Pulmonary artery endothelial cell (primary cell): ENCODE measurements at regions not wholly inside any gene's neighbourhood (a gene's known extent, or its start where the extent isn't known, plus 50 kb on each side); places are given as distances from the start of the nearest gene placed in this dataset.

ENCODE experiments used
- DNase-seq: peaks from one replicate; pipeline ENCODE4 v3.0.0-alpha.2; 2011; ENCODE audit warnings: low read depth, low spot score

DNA sequence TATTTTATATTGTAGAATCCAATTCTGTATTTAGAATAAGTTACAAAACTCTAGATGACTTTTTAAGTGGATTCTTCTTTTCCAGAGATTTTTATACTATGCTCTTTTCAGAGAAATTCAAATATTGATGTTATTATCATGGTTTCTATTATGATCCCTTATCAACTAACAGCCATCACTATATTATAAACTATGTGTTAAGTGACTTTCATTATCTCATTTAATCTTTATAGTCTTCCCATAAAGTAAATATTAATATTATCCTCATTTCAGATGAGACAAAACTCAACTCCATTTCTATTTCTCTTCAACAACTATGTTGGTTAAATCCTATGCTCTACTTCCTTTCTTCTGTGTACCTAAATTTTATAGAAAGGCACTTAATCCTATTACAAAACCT lies 132.6 kb downstream of the ANKRD50 start:
- DNase-seq = no peak

GRCh38 chr4:124583797-124584196 lies 128.7 kb downstream of the ANKRD50 start:
- DNase-seq = no peak

GRCh38 chr4:124589786-124590185 lies 122.7 kb downstream of the ANKRD50 start:
- no peak for DNase-seq

GRCh38 chr4:124590480-124590879 lies 122.1 kb downstream of the ANKRD50 start:
- DNase-seq = no peak

- no peak for DNase-seq
These were observed 120.9 kb downstream of the ANKRD50 start for GRCh38 chr4:124591637-124592036.

GRCh38 chr4:124593494-124593893 lies 119.0 kb downstream of the ANKRD50 start:
- DNase-seq = no peak

- no peak for DNase-seq
These were observed 117.6 kb downstream of the ANKRD50 start for GRCh38 chr4:124594945-124595344.

- no peak for DNase-seq
These were observed 115.7 kb downstream of the ANKRD50 start for GRCh38 chr4:124596816-124597215.

GRCh38 chr4:124610211-124610610 lies 102.3 kb downstream of the ANKRD50 start:
- DNase-seq = no peak
